GM12878 (cell line): ENCODE measurements at regions not wholly inside any gene's neighbourhood (a gene's known extent, or its start where the extent isn't known, plus 50 kb on each side); places are given as distances from the start of the nearest gene placed in this dataset.

Source experiments
- ATAC-seq: fragments of 200-7000 bp; cut with Tn5 transposase; 3 replicates; pipeline ENCODE4 v1.9.1; 2020; ENCODE audit warnings: mild to moderate bottlenecking, moderate library complexity
- BruUV-seq: library from RNA; stranded (reverse); fragments of 400-500 nt; replicated peaks from 2 replicates; lab custom pipeline; 2021; lab: Mats Ljungman, UMichigan
- CTCF ChIA-PET: fragments of 300-600 bp; sonication (Branson Sonifier 250); formaldehyde crosslinking; extraction: SDS; loops from one replicate; lab custom pipeline; 2021; ENCODE audit warnings: inconsistent platforms; lab: Yijun Ruan, JAX
- POLR2A ChIA-PET: fragments of 350-600 bp; formaldehyde crosslinking; extraction: SDS; loops from one replicate; lab custom pipeline; 2021; ENCODE audit warnings: inconsistent platforms; lab: Charles Lee
- RAD21 ChIA-PET: fragments of 300-600 bp; sonication (Branson Sonifier 250); formaldehyde crosslinking; loops from one replicate; lab custom pipeline; 2023; ENCODE audit warnings: antibody characterized with exemption; ENCODE audit not compliant: unreplicated experiment; lab: Charles Lee
- SMC1A ChIA-PET: fragments of 300-600 bp; sonication (Branson Sonifier 250); formaldehyde crosslinking; loops from one replicate; lab custom pipeline; 2023; ENCODE audit not compliant: unreplicated experiment, uncharacterized antibody; lab: Charles Lee
- DNase-seq: peaks from one replicate; pipeline ENCODE4 v3.0.0-alpha.2; 2011; ENCODE audit warnings: low read depth, low spot score
- FAIRE-seq: peaks from 3 replicates; lab custom pipeline; 2011; peaks lifted over from hg19 to GRCh38; lab: Jason Lieb, UNC
- H2AFZ ChIP-seq: 2 replicates; pipeline ENCODE4 v1.6.0; 2011; ENCODE audit warnings: low read depth, low read length, control low read depth; ENCODE audit not compliant: control insufficient read depth
- H3K27ac ChIP-seq: 2 replicates; pipeline ENCODE4 v1.5.1; 2011; ENCODE audit warnings: control low read depth; ENCODE audit not compliant: control insufficient read depth, insufficient read depth
- H3K27me3 ChIP-seq, 2 experiments: replicated peaks in 1 of 2; 2 replicates each; pipeline versions ENCODE4 v1.6.0 to v1.6.1; 2011; ENCODE audit warnings: low read length in 1 of 2; ENCODE audit not compliant: control insufficient read depth in 2 of 2, insufficient read depth in 2 of 2
- H3K36me3 ChIP-seq, 2 experiments: 2 replicates each; pipeline ENCODE4 v1.5.1; 2011; ENCODE audit warnings: low read length in 1 of 2; ENCODE audit not compliant: control insufficient read depth in 2 of 2, insufficient read depth in 2 of 2
- H3K4me1 ChIP-seq: 2 replicates; pipeline ENCODE4 v1.6.1; 2011; ENCODE audit warnings: mild to moderate bottlenecking, low read length, moderate library complexity, mixed read lengths; ENCODE audit not compliant: control insufficient read depth, insufficient read depth
- H3K4me2 ChIP-seq: 2 replicates; pipeline ENCODE4 v1.6.0; 2011; ENCODE audit warnings: control low read depth; ENCODE audit not compliant: control insufficient read depth, insufficient read depth
- H3K4me3 ChIP-seq: fragments of 200-600 bp; sonication (generic); 2 replicates; pipeline ENCODE4 v1.5.1; 2016
- H3K79me2 ChIP-seq: 2 replicates; pipeline ENCODE4 v1.6.0; 2011; ENCODE audit warnings: low read length; ENCODE audit not compliant: control insufficient read depth, insufficient read depth
- H3K9ac ChIP-seq: 2 replicates; pipeline ENCODE4 v1.8.0; 2011; ENCODE audit warnings: low read length, control low read depth, mixed read lengths; ENCODE audit not compliant: control insufficient read depth, insufficient read depth
- H3K9me3 ChIP-seq: replicated peaks from 3 replicates; pipeline ENCODE4 v1.5.1; 2011; ENCODE audit warnings: mild to moderate bottlenecking, low read length; ENCODE audit not compliant: control insufficient read depth, insufficient read depth
- H4K20me1 ChIP-seq: 2 replicates; pipeline ENCODE4 v1.6.0; 2011; ENCODE audit not compliant: control insufficient read depth, insufficient read depth
- CHD2 ChIP-seq: IDR thresholded peaks from 2 replicates; pipeline ENCODE4 v1.6.1; 2011; ENCODE audit warnings: low read depth, low read length, improper control_type of control experiment, borderline replicate concordance
- PAX8 ChIP-seq: fragments of 450-650 bp; IDR thresholded peaks from 2 replicates; pipeline ENCODE4 v1.6.1; 2017; ENCODE audit warnings: mild to moderate bottlenecking, moderate library complexity
- SPI1 ChIP-seq: IDR thresholded peaks from 2 replicates; pipeline ENCODE4 v1.6.1; 2011; ENCODE audit warnings: low read depth, mild to moderate bottlenecking, low read length, moderate library complexity, borderline replicate concordance; ENCODE audit not compliant: insufficient read depth
- SUZ12 ChIP-seq: fragments of 200-600 bp; sonication (generic); IDR thresholded peaks from one replicate; pipeline ENCODE4 v1.6.1; 2018; ENCODE audit warnings: antibody characterized with exemption, mild to moderate bottlenecking; ENCODE audit not compliant: unreplicated experiment
- YY1 ChIP-seq: IDR thresholded peaks from 2 replicates; pipeline ENCODE4 v1.6.1; 2011; ENCODE audit warnings: low read depth, mild to moderate bottlenecking, low read length
- WGBS: methylation state at CpG from one replicate; pipeline ENCODE4 v1.1.6; 2016; ENCODE audit warnings: low lambda C conversion rate; ENCODE audit not compliant: insufficient replicate concordance, insufficient coverage; ENCODE audit errors: missing lambda C conversion rate; 5-methylcytosine and 5-hydroxymethylcytosine counted together
- in situ Hi-C: fragments of 300-500 bp; cut with MboI; formaldehyde crosslinking; loops from 9 replicates; pipeline ENCODE4 v1.14.3; 2018; ENCODE audit warnings: mixed read lengths
- intact Hi-C: fragments of 100-400 bp; cut with micrococcal nuclease; formaldehyde crosslinking; loops from one replicate; pipeline ENCODE4 v1.14.2; 2022; ENCODE audit not compliant: unreplicated experiment

- Histone ChIP-seq H3K27me3 (peaks cover 0 to 2% of the 10 kb centered on the region in 2 experiments; a peak in 2 of 4 replicates), H3K9me3 (no peaks in the 10 kb centered on the region), H3K79me2 (no peaks in the 10 kb centered on the region), H3K4me1 (no peaks in the 10 kb centered on the region), H3K36me3 (no peaks in the 10 kb centered on the region), H2AFZ (no peak overlapping the region), H3K4me2 (no peak overlapping the region), H3K9ac (no peak overlapping the region), H4K20me1 (no peaks in the 10 kb centered on the region), H3K27ac (no peak overlapping the region), H3K4me3 (no peak overlapping the region)
- POLR2A ChIA-PET = no interaction called here
- intact Hi-C loops (no loop called here), in situ Hi-C loops (no loop called here)
- RAD21 ChIA-PET = no interaction called here
- FAIRE-seq = no peak
- TF ChIP-seq SPI1 (0 out of 2 replicates have a peak, but pooled peaks have one; percentile 16), PAX8 (no peak)
- CTCF ChIA-PET = interaction anchor here (0.5 to 0.7 kb wide), 2 partner anchors 266 to 1649 kb away, joined by 3 read pairs; no protein-coding TSS in a partner anchor
- no peak for DNase-seq
- SMC1A ChIA-PET = interaction anchor here (0.7 to 1.3 kb wide), 4 partner anchors 7 to 69 kb away, joined by 3 read pairs; no protein-coding TSS in a partner anchor
- ATAC-seq = peak; percentile 45; the same call in 2 of the 3 replicates
- WGBS = 55% methylated on average over 4 of the region's 4 CpGs
- BruUV-seq = no TSS peak
These were observed 61.9 kb upstream of the BZW1 start for GRCh38 chr2:200749631-200750322.

DNA sequence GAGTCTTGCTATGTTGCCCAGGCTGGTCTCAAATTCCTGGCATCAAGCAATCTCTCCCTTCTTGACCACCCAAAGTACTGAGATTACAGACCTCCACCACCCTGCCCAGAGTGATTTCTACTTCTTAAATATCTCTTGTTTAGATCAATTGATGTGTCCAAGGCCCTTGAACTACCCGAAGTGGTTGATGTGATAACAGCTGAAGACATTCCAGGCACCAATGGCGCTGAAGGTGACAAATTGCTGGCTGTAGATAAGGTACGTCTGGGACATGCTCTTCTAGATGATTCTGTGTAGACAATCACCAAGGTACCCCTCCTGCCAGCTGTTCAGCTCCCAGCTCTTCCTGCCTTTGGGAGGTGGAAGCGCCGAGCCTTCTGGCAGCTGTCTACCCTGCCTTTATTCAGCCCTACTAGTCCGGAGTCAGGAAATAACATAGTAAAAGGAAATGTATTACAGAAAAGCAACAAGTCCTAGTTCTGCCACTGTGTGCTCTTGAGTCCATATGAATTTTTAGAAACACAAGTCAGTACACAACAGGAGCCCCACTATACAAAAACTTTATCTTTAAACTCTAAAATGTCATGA lies 61.3 kb upstream of the BZW1 start:
- Histone ChIP-seq H3K4me3 (no peak overlapping the region), H3K9me3 (no peaks in the 10 kb centered on the region), H3K4me1 (no peaks in the 10 kb centered on the region), H3K9ac (no peak overlapping the region), H3K27ac (no peak overlapping the region), H2AFZ (no peak overlapping the region), H3K36me3 (no peaks in the 10 kb centered on the region), H3K27me3 (peaks cover 0 to 2% of the 10 kb centered on the region in 2 experiments; a peak in 2 of 4 replicates), H4K20me1 (no peaks in the 10 kb centered on the region), H3K4me2 (no peak overlapping the region), H3K79me2 (no peaks in the 10 kb centered on the region)
- 46% methylated on average over 6 of the region's 6 CpGs for WGBS
- ATAC-seq (no peak), DNase-seq (no peak), FAIRE-seq (no peak)
- TF ChIP-seq YY1 = no peak
- no peak for TF ChIP-seq SUZ12
- TF ChIP-seq CHD2 = no peak
- no TSS peak for BruUV-seq
- SMC1A ChIA-PET = interaction anchor here (1.0 to 1.3 kb wide), 3 partner anchors 11 to 18 kb away, joined by 3 read pairs; no protein-coding TSS in a partner anchor
- in situ Hi-C loops (no loop called here), intact Hi-C loops (no loop called here)
- CTCF ChIA-PET = interaction anchor here (0.5 to 0.7 kb wide), 2 partner anchors 267 to 1649 kb away, joined by 3 read pairs; no protein-coding TSS in a partner anchor
- POLR2A ChIA-PET = no interaction called here
- RAD21 ChIA-PET = no interaction called here
